ENCODE measurements at regions not wholly inside any gene's neighbourhood (a gene's known extent, or its start where the extent isn't known, plus 50 kb on each side); places are given as distances from the start of the nearest gene placed in this dataset.

DNA sequence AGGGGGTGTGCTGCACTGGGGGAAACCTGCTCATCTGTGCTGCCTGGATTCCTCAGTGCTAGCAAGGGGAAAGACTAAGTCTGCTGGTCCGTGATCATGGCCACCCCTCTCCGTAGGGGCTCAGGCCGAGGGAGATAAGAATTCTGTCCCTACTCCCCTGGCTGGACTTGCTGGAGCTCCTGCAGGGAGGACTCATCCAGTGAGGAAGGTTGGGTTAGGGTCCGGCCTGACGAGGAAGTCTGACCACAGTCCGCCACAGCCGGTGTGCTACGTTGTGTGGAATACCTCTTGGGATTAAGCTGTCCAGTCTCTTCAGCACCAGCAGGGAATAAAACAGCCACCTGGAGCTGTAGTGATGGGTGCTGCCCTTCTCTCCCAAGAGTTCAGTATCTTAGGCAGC lies 1309.1 kb upstream of the CADM2 start:
- no peaks in the 10 kb centered on the region for H3K27me3 ChIP-seq (replicated peaks; ENCODE audit: insufficient read depth, low read length)
- no peaks in the 10 kb centered on the region for H3K9me2 ChIP-seq (replicated peaks; ENCODE audit: insufficient read depth, low read length)
- H2AFZ ChIP-seq (ENCODE audit: low read length): no peak overlapping the region
- no peaks in the 10 kb centered on the region for H3K4me1 ChIP-seq (ENCODE audit: low read length)
- H3K9ac ChIP-seq (ENCODE audit: low read length): no peak overlapping the region
- no peaks in the 10 kb centered on the region for H3K36me3 ChIP-seq (replicated peaks; ENCODE audit: insufficient read depth, low read length)
- no peak overlapping the region for H3K4me2 ChIP-seq (ENCODE audit: low read depth, low read length)
- TF ChIP-seq EZH2phosphoT487 (IDR thresholded peaks at IDR 0.05; ENCODE audit: low read length) (no peak), EZH2 (optimal IDR thresholded peaks at IDR 0.05; ENCODE audit: low read depth, low read length) (no peak)
- TF ChIP-seq, protein P1, sequence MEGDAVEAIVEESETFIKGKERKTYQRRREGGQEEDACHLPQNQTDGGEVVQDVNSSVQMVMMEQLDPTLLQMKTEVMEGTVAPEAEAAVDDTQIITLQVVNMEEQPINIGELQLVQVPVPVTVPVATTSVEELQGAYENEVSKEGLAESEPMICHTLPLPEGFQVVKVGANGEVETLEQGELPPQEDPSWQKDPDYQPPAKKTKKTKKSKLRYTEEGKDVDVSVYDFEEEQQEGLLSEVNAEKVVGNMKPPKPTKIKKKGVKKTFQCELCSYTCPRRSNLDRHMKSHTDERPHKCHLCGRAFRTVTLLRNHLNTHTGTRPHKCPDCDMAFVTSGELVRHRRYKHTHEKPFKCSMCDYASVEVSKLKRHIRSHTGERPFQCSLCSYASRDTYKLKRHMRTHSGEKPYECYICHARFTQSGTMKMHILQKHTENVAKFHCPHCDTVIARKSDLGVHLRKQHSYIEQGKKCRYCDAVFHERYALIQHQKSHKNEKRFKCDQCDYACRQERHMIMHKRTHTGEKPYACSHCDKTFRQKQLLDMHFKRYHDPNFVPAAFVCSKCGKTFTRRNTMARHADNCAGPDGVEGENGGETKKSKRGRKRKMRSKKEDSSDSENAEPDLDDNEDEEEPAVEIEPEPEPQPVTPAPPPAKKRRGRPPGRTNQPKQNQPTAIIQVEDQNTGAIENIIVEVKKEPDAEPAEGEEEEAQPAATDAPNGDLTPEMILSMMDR (IDR thresholded peaks at IDR 0.05; ENCODE audit: low read length): no peak
- H3K9me3 ChIP-seq (replicated peaks; ENCODE audit: insufficient read depth, low read length): no peaks in the 10 kb centered on the region
- no peaks in the 10 kb centered on the region for H3F3A ChIP-seq (ENCODE audit: insufficient read depth, low read length)
- no peak overlapping the region for H3K4me3 ChIP-seq (ENCODE audit: low read length)
- H4K20me1 ChIP-seq (ENCODE audit: insufficient read depth, low read length): no peaks in the 10 kb centered on the region
- no peak overlapping the region for H3K27ac ChIP-seq (ENCODE audit: low read length)
- no peak for DNase-seq
- no peaks in the 10 kb centered on the region for H3K79me2 ChIP-seq (ENCODE audit: low read length)

DNA sequence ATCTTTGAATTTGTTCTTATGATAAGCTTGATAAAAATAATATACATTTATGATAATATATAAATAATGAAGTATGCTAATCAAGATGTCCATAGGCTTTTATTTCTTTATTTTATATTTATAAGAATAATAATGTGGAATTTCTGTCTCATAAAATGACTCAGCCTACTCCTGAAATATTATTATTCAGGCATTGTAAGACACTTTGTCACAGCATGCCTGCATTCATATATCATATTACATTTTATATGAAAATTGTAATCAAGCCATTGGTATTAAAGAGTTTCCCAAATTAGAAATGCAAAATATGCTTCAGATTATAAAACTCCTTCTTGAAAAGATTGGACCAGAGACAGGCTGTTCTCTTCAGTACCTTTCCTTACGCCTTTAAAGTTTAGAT lies 1303.7 kb upstream of the CADM2 start:
- Histone ChIP-seq H3K9ac (ENCODE audit: low read length) (no peak overlapping the region), H4K20me1 (ENCODE audit: insufficient read depth, low read length) (no peaks in the 10 kb centered on the region), H3K9me2 (replicated peaks; ENCODE audit: insufficient read depth, low read length) (no peaks in the 10 kb centered on the region), H3K27me3 (replicated peaks; ENCODE audit: insufficient read depth, low read length) (no peaks in the 10 kb centered on the region), H3K36me3 (replicated peaks; ENCODE audit: insufficient read depth, low read length) (no peaks in the 10 kb centered on the region), H3K4me1 (ENCODE audit: low read length) (no peaks in the 10 kb centered on the region), H3K27ac (ENCODE audit: low read length) (no peak overlapping the region), H3K4me3 (ENCODE audit: low read length) (no peak overlapping the region), H2AFZ (ENCODE audit: low read length) (no peak overlapping the region), H3F3A (ENCODE audit: insufficient read depth, low read length) (no peaks in the 10 kb centered on the region), H3K79me2 (ENCODE audit: low read length) (no peaks in the 10 kb centered on the region), H3K9me3 (replicated peaks; ENCODE audit: insufficient read depth, low read length) (no peaks in the 10 kb centered on the region), H3K4me2 (ENCODE audit: low read depth, low read length) (no peak overlapping the region)
- no peak for DNase-seq
- TF ChIP-seq EZH2 (optimal IDR thresholded peaks at IDR 0.05; ENCODE audit: low read depth, low read length) (no peak), EZH2phosphoT487 (IDR thresholded peaks at IDR 0.05; ENCODE audit: low read length) (no peak)
- TF ChIP-seq, protein P1 (IDR thresholded peaks at IDR 0.05; ENCODE audit: low read length): no peak

DNA sequence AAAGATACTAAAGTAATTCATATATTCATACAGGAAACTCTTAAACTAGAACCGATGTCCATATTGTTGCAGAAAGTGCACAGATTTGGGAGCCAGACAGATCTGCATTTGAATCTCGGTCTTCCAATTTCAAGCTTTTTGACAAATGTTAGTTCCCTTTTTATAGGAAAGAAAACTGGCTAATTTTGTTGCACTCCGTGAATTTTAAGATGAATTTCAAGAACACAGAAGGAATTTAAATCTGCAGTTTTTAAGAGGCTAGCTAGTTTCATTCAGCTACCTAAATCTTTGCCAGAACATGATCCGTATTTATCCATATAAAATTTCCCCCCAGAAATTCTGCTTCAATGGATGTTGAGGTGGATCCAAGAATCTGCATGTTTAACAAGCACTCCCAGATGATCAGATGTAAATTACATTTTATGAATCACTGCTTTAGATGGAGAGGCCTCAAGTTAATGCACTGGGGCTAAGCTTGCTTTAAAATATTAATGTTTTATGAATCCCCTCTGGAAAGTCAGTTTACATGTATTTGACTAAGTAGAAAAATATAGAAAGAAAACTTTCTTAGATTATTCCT lies 1296.3 kb upstream of the CADM2 start:
- DNase-seq: no peak

More for the DNA sequence above, 1296.3 kb upstream of the CADM2 start:
- Histone ChIP-seq H3K4me2 (ENCODE audit: low read depth, low read length) (no peak overlapping the region), H4K20me1 (ENCODE audit: insufficient read depth, low read length) (no peaks in the 10 kb centered on the region), H3K4me1 (ENCODE audit: low read length) (no peaks in the 10 kb centered on the region), H3K27ac (ENCODE audit: low read length) (no peak overlapping the region), H3K79me2 (ENCODE audit: low read length) (no peaks in the 10 kb centered on the region), H3K9me3 (replicated peaks; ENCODE audit: insufficient read depth, low read length) (no peaks in the 10 kb centered on the region), H3K4me3 (ENCODE audit: low read length) (no peak overlapping the region), H3K27me3 (replicated peaks; ENCODE audit: insufficient read depth, low read length) (no peaks in the 10 kb centered on the region), H2AFZ (ENCODE audit: low read length) (no peak overlapping the region), H3F3A (ENCODE audit: insufficient read depth, low read length) (no peaks in the 10 kb centered on the region), H3K36me3 (replicated peaks; ENCODE audit: insufficient read depth, low read length) (no peaks in the 10 kb centered on the region), H3K9me2 (replicated peaks; ENCODE audit: insufficient read depth, low read length) (no peaks in the 10 kb centered on the region), H3K9ac (ENCODE audit: low read length) (no peak overlapping the region)
- TF ChIP-seq, protein P1 (IDR thresholded peaks at IDR 0.05; ENCODE audit: low read length): no peak
